ENCODE measurements at regions not wholly inside any gene's neighbourhood (a gene's known extent, or its start where the extent isn't known, plus 50 kb on each side); places are given as distances from the start of the nearest gene placed in this dataset.

GRCh38 chr9:107760469-107761242 is 271.1 kb upstream of the KLF4 start (continued):
- TF ChIP-seq, protein P1, sequence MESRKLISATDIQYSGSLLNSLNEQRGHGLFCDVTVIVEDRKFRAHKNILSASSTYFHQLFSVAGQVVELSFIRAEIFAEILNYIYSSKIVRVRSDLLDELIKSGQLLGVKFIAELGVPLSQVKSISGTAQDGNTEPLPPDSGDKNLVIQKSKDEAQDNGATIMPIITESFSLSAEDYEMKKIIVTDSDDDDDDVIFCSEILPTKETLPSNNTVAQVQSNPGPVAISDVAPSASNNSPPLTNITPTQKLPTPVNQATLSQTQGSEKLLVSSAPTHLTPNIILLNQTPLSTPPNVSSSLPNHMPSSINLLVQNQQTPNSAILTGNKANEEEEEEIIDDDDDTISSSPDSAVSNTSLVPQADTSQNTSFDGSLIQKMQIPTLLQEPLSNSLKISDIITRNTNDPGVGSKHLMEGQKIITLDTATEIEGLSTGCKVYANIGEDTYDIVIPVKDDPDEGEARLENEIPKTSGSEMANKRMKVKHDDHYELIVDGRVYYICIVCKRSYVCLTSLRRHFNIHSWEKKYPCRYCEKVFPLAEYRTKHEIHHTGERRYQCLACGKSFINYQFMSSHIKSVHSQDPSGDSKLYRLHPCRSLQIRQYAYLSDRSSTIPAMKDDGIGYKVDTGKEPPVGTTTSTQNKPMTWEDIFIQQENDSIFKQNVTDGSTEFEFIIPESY (IDR thresholded peaks at IDR 0.05; ENCODE audit: extremely low read depth, insufficient replicate concordance, low read length) = no peak
- no peak for TF ChIP-seq SP1 (IDR thresholded peaks at IDR 0.05; ENCODE audit: low read depth)

DNA sequence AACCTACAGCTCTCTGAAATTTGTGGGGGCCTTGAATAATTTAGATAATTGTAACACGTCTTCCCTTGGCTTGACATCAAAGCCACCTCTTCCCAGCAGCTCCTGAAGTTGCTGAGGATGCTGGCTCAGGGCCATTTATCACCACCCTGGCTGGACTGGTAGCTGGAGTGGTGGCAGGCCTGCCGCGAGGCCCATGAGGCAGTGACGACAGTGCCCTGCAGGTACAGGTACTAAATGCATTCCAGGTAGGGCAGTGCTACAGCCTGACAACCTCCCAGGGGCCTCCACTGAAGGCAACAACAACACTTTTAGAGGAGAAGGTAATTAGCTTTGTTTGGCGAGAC is 270.2 kb upstream of the KLF4 start:
- ChIA-PET RAD21 (ENCODE audit: low non-redundant PET in 1 of 2, low total read pairs in 2 of 2, uncharacterized antibody in 2 of 2, unreplicated experiment in 2 of 2) (no interaction called here), POLR2A (interaction anchor here (1.2 kb wide), 1 partner anchor 11 kb away, joined by 3 read pairs; no protein-coding TSS in a partner anchor), CTCF (no interaction called here)
- no peak overlapping the region for H3K9ac ChIP-seq (ENCODE audit: low read length)
- no peaks in the 10 kb centered on the region for H3K9me2 ChIP-seq (ENCODE audit: insufficient read depth)
- DNase-seq (ENCODE audit: low read depth, low spot score) (no peak), ATAC-seq (no peak)
- no TSS peak for BruUV-seq (replicated peaks)
- peaks cover 3 to 6% of the 10 kb centered on the region in 2 experiments; a peak in 1 of 4 replicates for H3K9me3 ChIP-seq (ENCODE audit: control insufficient read depth in 1 of 2, insufficient read depth in 1 of 2, low read depth in 1 of 2, low read length in 2 of 2)
- H3K36me3 ChIP-seq (ENCODE audit: control insufficient read depth in 1 of 2, insufficient read depth in 2 of 2, low read length in 2 of 2) = 0 out of 4 replicates have a peak, but pooled peaks cover 0 to 9% of the 10 kb centered on the region in 2 experiments
- no peaks in the 10 kb centered on the region for H3K79me2 ChIP-seq (ENCODE audit: insufficient read depth, low read length)
- TF ChIP-seq CEBPB (IDR thresholded peaks at IDR 0.05; ENCODE audit: low read depth) (no peak), TCF7L2 (IDR thresholded peaks at IDR 0.05; ENCODE audit: borderline replicate concordance, extremely low read depth, insufficient read depth, insufficient read length) (peak; percentile 76)
- H4K20me1 ChIP-seq (ENCODE audit: insufficient read depth) = no peaks in the 10 kb centered on the region
- intact Hi-C loops (cut with micrococcal nuclease) = loop anchor here (10.0 kb wide), 2 partner anchors 335 to 805 kb away; no protein-coding TSS in a partner anchor
- H3K27me3 ChIP-seq (ENCODE audit: insufficient read depth, low read length) = no peaks in the 10 kb centered on the region
- H2AFZ ChIP-seq (ENCODE audit: low read depth, low read length, poor library complexity, severe bottlenecking) = no peak overlapping the region
- no peak overlapping the region for H3K4me3 ChIP-seq (replicated peaks in 1 of 2; ENCODE audit: low read depth in 1 of 2, low read length in 2 of 2)
- H3K4me1 ChIP-seq (ENCODE audit: control insufficient read depth in 1 of 2, insufficient read depth in 2 of 2, low read length in 2 of 2) = peaks cover 15 to 46% of the 10 kb centered on the region in 2 experiments
- H3K27ac ChIP-seq (ENCODE audit: low read depth, low read length) = no peak overlapping the region
- H3K4me2 ChIP-seq (ENCODE audit: low read length) = no peak overlapping the region

Measured in HCT116 (cell line).